Hindlimb muscle (tissue), 1 donor: ENCODE measurements at regions not wholly inside any gene's neighbourhood (a gene's known extent, or its start where the extent isn't known, plus 50 kb on each side); places are given as distances from the start of the nearest gene placed in this dataset.
A peak's percentile ranks its signal among the peaks of the same experiment; 100 is the strongest.
"Not testable (repeated sequence)": the region's sequence is repeated elsewhere in the genome, so short reads cannot be mapped to it uniquely, and the experiment has no call there.

Experiments
- DNase-seq: peaks from one replicate; pipeline ENCODE4 v3.0.0-alpha.2; 2013

- no peak for DNase-seq
Measured at GRCh38 chr13:56528040-56528790, 612.5 kb upstream of the PRR20A start.

GRCh38 chr13:56530096-56530495 lies 610.6 kb upstream of the PRR20A start:
- peak; percentile 1 for DNase-seq

GRCh38 chr13:56547921-56548320 lies 592.8 kb upstream of the PRR20A start:
- DNase-seq: not testable (repeated sequence)

GRCh38 chr13:56558698-56559320 lies 581.9 kb upstream of the PRR20A start:
- no peak for DNase-seq

GRCh38 chr13:56561327-56561726 lies 579.4 kb upstream of the PRR20A start:
- DNase-seq: no peak

- no peak for DNase-seq
Measured at GRCh38 chr13:56563663-56564062, 577.1 kb upstream of the PRR20A start.

- no peak for DNase-seq
Measured at GRCh38 chr13:56586976-56587375, 553.7 kb upstream of the PRR20A start.

GRCh38 chr13:56615572-56615971 lies 525.1 kb upstream of the PRR20A start:
- no peak for DNase-seq

GRCh38 chr13:56622840-56623239 lies 517.9 kb upstream of the PRR20A start:
- no peak for DNase-seq

- not testable (repeated sequence) for DNase-seq
Measured at GRCh38 chr13:56628886-56629285, 511.8 kb upstream of the PRR20A start.

- DNase-seq: not testable (repeated sequence)
Measured at GRCh38 chr13:56631060-56631459, 509.7 kb upstream of the PRR20A start.

GRCh38 chr13:56653043-56653442 lies 487.7 kb upstream of the PRR20A start:
- DNase-seq: no peak

- no peak for DNase-seq
Measured at GRCh38 chr13:56659041-56659471, 481.7 kb upstream of the PRR20A start.

- no peak for DNase-seq
Measured at GRCh38 chr13:56670563-56670962, 470.2 kb upstream of the PRR20A start.

- DNase-seq: no peak
Measured at GRCh38 chr13:56681404-56681803, 459.3 kb upstream of the PRR20A start.

- no peak for DNase-seq
Measured at GRCh38 chr13:56687131-56687530, 453.6 kb upstream of the PRR20A start.

GRCh38 chr13:56697011-56697410 lies 443.7 kb upstream of the PRR20A start:
- DNase-seq: no peak

GRCh38 chr13:56700324-56700723 lies 440.4 kb upstream of the PRR20A start:
- DNase-seq: no peak

- no peak for DNase-seq
Measured at GRCh38 chr13:56706485-56706884, 434.2 kb upstream of the PRR20A start.

GRCh38 chr13:56713656-56714055 lies 427.1 kb upstream of the PRR20A start:
- DNase-seq: no peak

GRCh38 chr13:56718791-56719190 lies 421.9 kb upstream of the PRR20A start:
- DNase-seq: no peak

- DNase-seq: no peak
Measured at GRCh38 chr13:56720841-56721240, 419.9 kb upstream of the PRR20A start.

- no peak for DNase-seq
Measured at GRCh38 chr13:56735537-56735942, 405.2 kb upstream of the PRR20A start.

- DNase-seq: no peak
Measured at GRCh38 chr13:56736966-56737365, 403.8 kb upstream of the PRR20A start.
